ENCODE measurements at regions not wholly inside any gene's neighbourhood (a gene's known extent, or its start where the extent isn't known, plus 50 kb on each side); places are given as distances from the start of the nearest gene placed in this dataset.
A peak's percentile ranks its signal among the peaks of the same experiment; 100 is the strongest.
"Not testable (repeated sequence)": the region's sequence is repeated elsewhere in the genome, so short reads cannot be mapped to it uniquely, and the experiment has no call there.

DNA sequence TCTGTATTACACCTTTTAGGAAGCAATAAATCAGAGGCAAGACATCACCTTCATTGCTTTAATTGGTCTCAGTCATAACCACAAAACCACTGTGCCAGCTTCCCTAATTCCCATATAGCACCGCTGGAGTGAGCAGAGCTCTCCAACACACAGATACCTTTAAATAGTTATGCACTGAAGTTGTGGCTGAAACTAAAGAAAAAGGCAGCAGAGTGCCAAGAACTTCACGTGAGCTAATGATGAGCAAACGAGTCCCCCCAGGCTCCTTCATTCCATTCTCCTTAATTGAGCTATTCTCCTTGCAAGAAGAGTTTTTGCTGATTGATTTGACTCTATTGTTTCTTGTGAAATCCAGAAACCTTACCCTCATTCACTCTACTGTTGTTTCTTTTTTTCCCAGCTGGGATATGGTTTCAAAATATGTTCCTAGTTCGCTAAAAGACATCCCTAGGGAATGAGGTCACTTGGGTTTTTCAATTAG, 501.5 kb downstream of the SPATA31D1 start:
- Histone ChIP-seq H3K79me2 (ENCODE audit: control insufficient read depth, insufficient read depth, low read length, unreplicated experiment) (no peaks in the 10 kb centered on the region), H3K4me1 (ENCODE audit: control insufficient read depth, insufficient read depth, low read length, unreplicated experiment) (peaks cover 17% of the 10 kb centered on the region), H3K27me3 (ENCODE audit: insufficient read depth, low read length) (peaks cover 7% of the 10 kb centered on the region; the same call in 1 of the 2 replicates), H3K4me3 (ENCODE audit: low read depth, low read length) (no peak overlapping the region), H3K36me3 (ENCODE audit: insufficient read depth, low read length) (no peaks in the 10 kb centered on the region), H2AFZ (ENCODE audit: low read length, unreplicated experiment) (no peak overlapping the region), H3K27ac (ENCODE audit: low read depth, low read length) (0 out of 2 replicates have a peak overlapping the region, but pooled peaks have one; percentile 52)

DNA sequence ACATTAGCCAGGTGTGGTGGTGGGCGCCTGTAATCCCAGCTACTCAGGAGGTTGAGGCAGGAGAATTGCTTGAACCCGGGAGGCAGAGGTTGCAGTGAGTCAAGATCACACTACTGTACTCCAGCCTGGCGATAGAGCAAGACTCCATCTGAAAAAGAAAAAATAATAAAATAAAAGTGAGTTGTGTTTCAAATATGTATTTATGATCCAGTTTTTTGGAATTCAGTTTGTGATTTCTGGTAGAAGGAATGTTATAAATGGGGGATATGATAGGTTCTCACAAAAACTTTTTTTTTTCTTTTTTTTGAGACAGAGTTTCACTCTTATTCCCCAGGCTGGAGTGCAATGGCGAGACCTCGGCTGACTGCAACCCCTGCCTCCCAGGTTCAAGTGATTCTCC, 502.2 kb downstream of the SPATA31D1 start:
- H3K4me3 ChIP-seq (ENCODE audit: low read depth, low read length); H3K79me2 ChIP-seq (ENCODE audit: control insufficient read depth, insufficient read depth, low read length, unreplicated experiment); H3K27me3 ChIP-seq (ENCODE audit: insufficient read depth, low read length); H3K27ac ChIP-seq (ENCODE audit: low read depth, low read length); H2AFZ ChIP-seq (ENCODE audit: low read length, unreplicated experiment); H3K36me3 ChIP-seq (ENCODE audit: insufficient read depth, low read length): not testable (repeated sequence)
- H3K4me1 ChIP-seq (ENCODE audit: control insufficient read depth, insufficient read depth, low read length, unreplicated experiment) = peaks cover 17% of the 10 kb centered on the region

DNA sequence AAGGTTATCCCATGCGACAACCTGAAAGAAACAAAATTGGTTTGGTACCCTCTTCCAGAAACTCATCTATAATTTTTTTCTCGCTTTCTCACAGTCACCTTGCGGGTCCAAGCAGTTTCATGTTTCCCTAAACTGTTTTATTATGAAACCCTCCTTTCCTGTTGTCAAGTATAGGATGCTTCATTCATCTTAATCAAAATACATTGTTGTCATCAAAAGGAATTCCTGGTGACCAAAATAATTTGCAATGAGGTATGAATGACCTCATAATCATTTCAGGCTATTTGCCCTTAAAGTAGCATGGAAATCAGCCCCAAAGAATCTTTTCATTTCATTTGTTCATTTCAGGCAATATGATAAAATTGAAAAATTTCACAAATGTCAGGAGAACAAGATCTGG, 503.0 kb downstream of the SPATA31D1 start:
- H3K4me3 ChIP-seq (ENCODE audit: low read depth, low read length) = no peak overlapping the region
- H3K4me1 ChIP-seq (ENCODE audit: control insufficient read depth, insufficient read depth, low read length, unreplicated experiment) = peaks cover 17% of the 10 kb centered on the region
- H3K79me2 ChIP-seq (ENCODE audit: control insufficient read depth, insufficient read depth, low read length, unreplicated experiment) = no peaks in the 10 kb centered on the region
- H3K27ac ChIP-seq (ENCODE audit: low read depth, low read length) = no peak overlapping the region
- no peaks in the 10 kb centered on the region for H3K36me3 ChIP-seq (ENCODE audit: insufficient read depth, low read length)
- H2AFZ ChIP-seq (ENCODE audit: low read length, unreplicated experiment) = no peak overlapping the region
- H3K27me3 ChIP-seq (ENCODE audit: insufficient read depth, low read length) = no peaks in the 10 kb centered on the region

DNA sequence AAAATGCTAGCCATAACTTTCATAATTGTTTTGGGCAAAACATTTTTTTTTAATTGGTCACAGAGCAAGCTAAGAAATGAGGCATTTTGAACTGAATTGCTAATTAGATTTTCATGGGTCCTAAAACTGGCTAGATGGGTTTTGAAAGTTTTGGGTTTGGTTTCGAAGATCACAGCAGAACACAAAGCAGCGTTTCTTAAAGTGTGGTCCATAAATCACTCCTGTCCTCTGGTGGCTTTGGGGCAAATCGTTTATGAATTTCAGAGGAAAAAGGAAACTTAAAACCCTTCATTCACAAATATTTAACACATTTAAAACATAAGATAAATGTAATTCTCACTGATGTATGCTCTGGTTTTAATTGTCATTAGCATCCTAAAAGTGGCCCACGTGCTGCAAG, 503.7 kb downstream of the SPATA31D1 start:
- H3K4me3 ChIP-seq (ENCODE audit: low read depth, low read length) = no peak overlapping the region
- H3K27ac ChIP-seq (ENCODE audit: low read depth, low read length) = no peak overlapping the region
- H3K36me3 ChIP-seq (ENCODE audit: insufficient read depth, low read length) = no peaks in the 10 kb centered on the region
- no peaks in the 10 kb centered on the region for H3K79me2 ChIP-seq (ENCODE audit: control insufficient read depth, insufficient read depth, low read length, unreplicated experiment)
- peaks cover 17% of the 10 kb centered on the region for H3K4me1 ChIP-seq (ENCODE audit: control insufficient read depth, insufficient read depth, low read length, unreplicated experiment)
- H2AFZ ChIP-seq (ENCODE audit: low read length, unreplicated experiment) = no peak overlapping the region
- no peaks in the 10 kb centered on the region for H3K27me3 ChIP-seq (ENCODE audit: insufficient read depth, low read length)

DNA sequence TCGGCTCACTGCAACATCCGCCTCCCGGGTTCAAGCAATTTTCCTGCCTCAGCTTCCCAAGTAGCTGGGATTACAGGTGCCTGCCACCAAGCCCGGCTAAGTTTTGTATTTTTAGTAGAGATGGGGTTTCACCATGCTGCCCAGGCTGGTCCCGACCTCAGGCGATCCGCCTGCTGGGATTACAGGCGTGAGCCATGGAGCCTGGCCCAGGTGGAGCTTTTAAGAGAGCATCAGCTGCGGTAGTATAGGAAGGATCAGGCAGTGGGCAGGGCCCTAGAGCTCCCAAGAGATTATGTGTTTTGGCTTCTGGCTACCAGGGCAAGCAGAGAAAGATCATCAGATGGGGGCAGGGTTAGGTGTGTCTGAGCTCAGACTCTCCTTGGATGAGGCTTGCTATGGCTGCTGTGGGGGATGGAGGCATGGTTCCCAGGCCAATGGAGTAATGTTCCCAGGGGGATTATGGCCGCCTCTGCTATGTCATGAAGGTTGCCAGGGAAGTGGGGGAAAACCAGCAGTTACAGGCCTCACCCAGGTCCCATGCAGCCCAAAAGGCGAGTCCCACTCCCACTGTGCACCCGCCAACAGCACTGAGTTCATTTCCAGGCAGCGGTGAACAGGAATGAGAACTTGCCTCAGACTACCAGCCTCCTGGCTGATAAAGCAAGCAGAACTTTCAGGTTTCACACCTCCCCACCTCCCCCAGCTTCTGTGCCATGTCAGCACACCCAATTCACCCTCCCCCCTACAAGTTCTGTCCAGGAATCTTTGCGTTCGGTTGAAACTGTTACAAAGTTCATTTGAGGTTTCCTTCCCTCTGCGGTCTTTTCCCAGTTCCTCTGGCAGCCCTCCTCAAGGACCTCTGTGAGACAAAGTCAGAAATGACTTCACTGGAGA, 507.6 kb downstream of the SPATA31D1 start:
- Histone ChIP-seq H3K4me1 (ENCODE audit: control insufficient read depth, insufficient read depth, low read length, unreplicated experiment) (no peaks in the 10 kb centered on the region), H3K27me3 (ENCODE audit: insufficient read depth, low read length) (no peaks in the 10 kb centered on the region), H3K4me3 (ENCODE audit: low read depth, low read length) (no peak overlapping the region), H2AFZ (ENCODE audit: low read length, unreplicated experiment) (no peak overlapping the region), H3K79me2 (ENCODE audit: control insufficient read depth, insufficient read depth, low read length, unreplicated experiment) (no peaks in the 10 kb centered on the region), H3K36me3 (ENCODE audit: insufficient read depth, low read length) (no peaks in the 10 kb centered on the region), H3K27ac (ENCODE audit: low read depth, low read length) (no peak overlapping the region)

DNA sequence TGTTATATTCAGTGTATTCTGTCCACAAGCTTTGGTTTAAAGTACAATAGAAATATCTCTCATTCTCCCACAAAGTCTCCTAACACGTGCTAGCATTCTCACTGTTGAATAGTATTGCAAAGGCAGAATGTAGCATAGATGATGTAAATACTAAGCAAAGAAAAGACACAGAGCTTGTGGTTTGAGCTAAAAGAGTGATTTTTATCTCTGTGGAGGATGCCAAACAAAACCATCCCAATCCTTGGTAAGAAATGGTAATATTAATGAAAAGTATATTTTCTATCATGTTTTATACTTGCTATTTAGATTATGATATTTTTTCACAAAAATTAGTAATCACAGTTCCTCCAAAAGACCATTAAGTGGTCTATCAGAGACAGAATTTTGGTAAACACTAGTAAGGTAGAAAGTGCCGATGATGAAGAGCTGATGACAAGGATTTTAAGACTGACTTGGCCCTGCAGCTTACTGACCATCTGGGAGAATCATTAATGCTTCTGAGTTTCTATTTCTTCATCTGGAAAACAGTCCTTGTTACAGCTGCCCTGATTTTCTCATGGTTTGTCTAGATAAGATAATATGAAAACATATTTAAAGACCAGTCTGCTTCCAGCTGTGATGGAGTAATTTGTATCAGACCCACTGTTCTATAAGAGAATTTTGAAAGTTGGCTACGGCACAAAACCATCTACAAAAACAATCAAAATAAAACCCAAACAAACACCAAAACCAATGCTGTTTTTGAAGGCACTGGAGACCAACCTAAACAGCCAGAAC, 510.2 kb downstream of the SPATA31D1 start:
- Histone ChIP-seq H3K27me3 (ENCODE audit: insufficient read depth, low read length) (no peaks in the 10 kb centered on the region), H3K4me3 (ENCODE audit: low read depth, low read length) (no peak overlapping the region), H3K27ac (ENCODE audit: low read depth, low read length) (no peak overlapping the region), H3K4me1 (ENCODE audit: control insufficient read depth, insufficient read depth, low read length, unreplicated experiment) (no peaks in the 10 kb centered on the region), H3K79me2 (ENCODE audit: control insufficient read depth, insufficient read depth, low read length, unreplicated experiment) (no peaks in the 10 kb centered on the region), H2AFZ (ENCODE audit: low read length, unreplicated experiment) (no peak overlapping the region), H3K36me3 (ENCODE audit: insufficient read depth, low read length) (no peaks in the 10 kb centered on the region)

DNA sequence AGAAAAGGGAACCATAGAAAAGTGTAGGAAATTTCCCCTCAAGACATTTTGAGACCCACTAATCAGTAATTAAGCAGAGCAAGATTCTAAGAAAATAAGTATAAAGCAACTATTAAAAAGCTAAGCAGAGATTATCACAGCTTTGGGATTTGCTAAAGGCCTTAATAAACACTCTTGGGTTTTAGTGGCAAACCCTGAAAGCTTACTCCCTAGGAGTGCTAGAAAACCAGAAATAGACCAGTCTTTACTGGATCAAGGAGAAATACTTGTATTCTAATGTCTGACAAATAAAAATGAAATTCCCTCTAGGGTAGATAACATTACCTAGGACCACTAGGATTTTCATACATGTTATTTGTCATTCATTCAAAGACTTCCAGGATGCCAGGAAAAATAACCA, 510.8 kb downstream of the SPATA31D1 start:
- no peak overlapping the region for H3K4me3 ChIP-seq (ENCODE audit: low read depth, low read length)
- no peak overlapping the region for H2AFZ ChIP-seq (ENCODE audit: low read length, unreplicated experiment)
- no peaks in the 10 kb centered on the region for H3K79me2 ChIP-seq (ENCODE audit: control insufficient read depth, insufficient read depth, low read length, unreplicated experiment)
- H3K27me3 ChIP-seq (ENCODE audit: insufficient read depth, low read length) = no peaks in the 10 kb centered on the region
- H3K36me3 ChIP-seq (ENCODE audit: insufficient read depth, low read length) = no peaks in the 10 kb centered on the region
- no peaks in the 10 kb centered on the region for H3K4me1 ChIP-seq (ENCODE audit: control insufficient read depth, insufficient read depth, low read length, unreplicated experiment)
- no peak overlapping the region for H3K27ac ChIP-seq (ENCODE audit: low read depth, low read length)

DNA sequence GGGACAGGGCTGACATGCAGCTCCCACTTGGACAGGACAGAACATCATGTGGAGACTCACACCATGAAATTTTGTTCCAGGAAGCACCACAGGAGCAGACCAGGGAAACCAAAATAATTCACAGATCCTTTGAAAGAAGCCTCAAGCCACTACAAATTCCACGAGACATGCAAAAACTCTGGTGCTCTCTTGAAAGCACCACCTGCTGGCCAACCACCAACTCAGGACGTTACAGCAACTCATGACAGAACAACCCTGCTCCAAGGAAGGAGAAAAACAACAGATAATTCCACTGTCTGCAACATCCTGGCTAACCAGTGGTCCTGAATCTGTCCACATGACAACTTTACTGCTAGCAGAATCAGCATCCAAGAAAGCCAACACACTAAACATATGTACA, 516.0 kb downstream of the SPATA31D1 start:
- H2AFZ ChIP-seq (ENCODE audit: low read length, unreplicated experiment) = no peak overlapping the region
- H3K4me1 ChIP-seq (ENCODE audit: control insufficient read depth, insufficient read depth, low read length, unreplicated experiment) = no peaks in the 10 kb centered on the region
- no peak overlapping the region for H3K4me3 ChIP-seq (ENCODE audit: low read depth, low read length)
- no peak overlapping the region for H3K27ac ChIP-seq (ENCODE audit: low read depth, low read length)
- no peaks in the 10 kb centered on the region for H3K36me3 ChIP-seq (ENCODE audit: insufficient read depth, low read length)
- no peaks in the 10 kb centered on the region for H3K79me2 ChIP-seq (ENCODE audit: control insufficient read depth, insufficient read depth, low read length, unreplicated experiment)
- H3K27me3 ChIP-seq (ENCODE audit: insufficient read depth, low read length) = no peaks in the 10 kb centered on the region

DNA sequence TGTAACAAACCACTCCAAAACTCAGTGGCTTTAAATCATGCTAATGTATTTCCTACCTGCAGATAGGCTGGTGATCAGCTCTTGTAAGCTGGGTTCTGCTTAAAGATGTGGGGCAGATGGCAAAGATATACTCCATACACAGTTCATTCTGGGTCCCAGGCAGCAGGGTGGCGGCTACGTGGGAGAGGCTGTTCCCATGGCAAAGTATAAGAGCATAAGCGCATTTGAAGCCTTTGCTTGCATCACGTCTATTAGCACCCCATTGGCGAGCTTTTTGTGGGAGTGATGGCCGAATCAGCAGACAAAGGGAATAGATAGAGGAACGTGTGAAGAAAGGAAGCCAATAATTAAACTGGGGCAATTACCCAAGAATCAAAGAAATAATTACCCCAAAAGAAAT, 523.1 kb downstream of the SPATA31D1 start:
- Histone ChIP-seq H3K27me3 (ENCODE audit: insufficient read depth, low read length) (no peaks in the 10 kb centered on the region), H3K36me3 (ENCODE audit: insufficient read depth, low read length) (no peaks in the 10 kb centered on the region), H2AFZ (ENCODE audit: low read length, unreplicated experiment) (no peak overlapping the region), H3K27ac (ENCODE audit: low read depth, low read length) (no peak overlapping the region), H3K4me3 (ENCODE audit: low read depth, low read length) (no peak overlapping the region), H3K4me1 (ENCODE audit: control insufficient read depth, insufficient read depth, low read length, unreplicated experiment) (no peaks in the 10 kb centered on the region), H3K79me2 (ENCODE audit: control insufficient read depth, insufficient read depth, low read length, unreplicated experiment) (no peaks in the 10 kb centered on the region)

DNA sequence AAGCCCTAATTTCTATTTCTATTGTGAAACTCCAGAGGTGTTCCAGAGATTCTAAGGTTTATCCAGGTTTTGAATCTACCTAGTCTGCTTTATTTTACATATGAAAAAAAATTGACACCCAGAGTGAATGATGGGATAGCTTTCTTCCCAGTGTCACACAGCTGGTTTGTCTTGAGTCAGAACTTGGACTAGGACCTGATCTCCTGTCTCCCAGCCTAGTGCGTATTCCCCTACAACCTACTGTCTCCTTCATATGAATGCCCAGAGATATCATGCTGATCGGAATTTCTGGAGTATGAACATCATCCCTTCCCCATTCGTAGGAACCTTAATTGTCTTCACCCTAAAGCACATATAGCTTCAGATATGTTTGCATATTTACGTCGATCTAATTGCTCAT, 524.2 kb downstream of the SPATA31D1 start:
- H3K27me3 ChIP-seq (ENCODE audit: insufficient read depth, low read length) = no peaks in the 10 kb centered on the region
- no peak overlapping the region for H3K4me3 ChIP-seq (ENCODE audit: low read depth, low read length)
- H3K79me2 ChIP-seq (ENCODE audit: control insufficient read depth, insufficient read depth, low read length, unreplicated experiment) = no peaks in the 10 kb centered on the region
- no peak overlapping the region for H3K27ac ChIP-seq (ENCODE audit: low read depth, low read length)
- H3K4me1 ChIP-seq (ENCODE audit: control insufficient read depth, insufficient read depth, low read length, unreplicated experiment) = no peaks in the 10 kb centered on the region
- no peak overlapping the region for H2AFZ ChIP-seq (ENCODE audit: low read length, unreplicated experiment)
- H3K36me3 ChIP-seq (ENCODE audit: insufficient read depth, low read length) = no peaks in the 10 kb centered on the region

Data from ACC112 (cell line).